HCT116 (cell line): ENCODE measurements at regions not wholly inside any gene's neighbourhood (a gene's known extent, or its start where the extent isn't known, plus 50 kb on each side); places are given as distances from the start of the nearest gene placed in this dataset.

ENCODE experiments used
- ATAC-seq: fragments of 200-7000 bp; cut with Tn5 transposase; 2 replicates; pipeline ENCODE4 v1.9.1; 2020; ENCODE audit warnings: mild to moderate bottlenecking, moderate library complexity
- BruUV-seq: library from RNA; stranded (reverse); fragments of 400-500 nt; replicated peaks from 2 replicates; lab custom pipeline; 2021; lab: Mats Ljungman, UMichigan
- CTCF ChIA-PET: fragments of 300-600 bp; sonication (Branson Sonifier 250); formaldehyde crosslinking; loops from one replicate; lab custom pipeline; 2021; ENCODE audit warnings: antibody characterized with exemption; lab: Charles Lee
- POLR2A ChIA-PET: fragments of 300-600, 350-600 bp; sonication (Branson Sonifier 250); formaldehyde crosslinking; loops from one replicate; lab custom pipeline; 2021; ENCODE audit warnings: antibody characterized with exemption; lab: Charles Lee
- RAD21 ChIA-PET, 2 experiments: fragments of 300-600 bp; sonication (Branson Sonifier 250); formaldehyde crosslinking; loops; one replicate each; lab custom pipeline; 2023; ENCODE audit warnings: low total read pairs in 2 of 2; ENCODE audit not compliant: uncharacterized antibody in 2 of 2, unreplicated experiment in 2 of 2, low non-redundant PET in 1 of 2; lab: Charles Lee
- DNase-seq: peaks from one replicate; pipeline ENCODE4 v3.0.0-alpha.2; 2010; ENCODE audit warnings: low read depth, low spot score
- H2AFZ ChIP-seq: fragments of 200-600 bp; shearing (Covaris generic), sonication (generic); 2 replicates; pipeline ENCODE4 v1.6.1; 2017; ENCODE audit warnings: low read depth, mixed run types, mixed read lengths, antibody characterized with exemption, low read length; ENCODE audit not compliant: poor library complexity, severe bottlenecking
- H3K27ac ChIP-seq: 2 replicates; pipeline ENCODE4 v1.5.1; 2012; ENCODE audit warnings: low read depth, low read length
- H3K27me3 ChIP-seq: fragments of 200-600 bp; sonication (generic); 2 replicates; pipeline ENCODE4 v1.6.1; 2016; ENCODE audit warnings: mixed run types, low read length, mixed read lengths; ENCODE audit not compliant: insufficient read depth
- H3K36me3 ChIP-seq, 2 experiments: fragments of 200-500 bp in 1 of 2; fragments of 200-600 bp in 1 of 2; sonication (Bioruptor generic) in 1 of 2; sonication (generic) in 1 of 2; 2 replicates each; pipeline versions ENCODE4 v1.5.1 to v1.6.1; 2014 to 2016; ENCODE audit warnings: low read length in 2 of 2, inconsistent platforms in 1 of 2, mixed read lengths in 1 of 2, mixed run types in 1 of 2; ENCODE audit not compliant: insufficient read depth in 2 of 2, control insufficient read depth in 1 of 2
- H3K4me1 ChIP-seq, 2 experiments: fragments of 200-600 bp in 1 of 2; sonication (generic) in 1 of 2; 2 replicates each; pipeline versions ENCODE4 v1.5.1 to v1.6.1; 2012 to 2017; ENCODE audit warnings: low read length in 2 of 2, inconsistent platforms in 1 of 2, mild to moderate bottlenecking in 1 of 2, mixed read lengths in 1 of 2, mixed run types in 1 of 2, moderate library complexity in 1 of 2; ENCODE audit not compliant: insufficient read depth in 2 of 2, control insufficient read depth in 1 of 2
- H3K4me2 ChIP-seq: fragments of 200-600 bp; sonication (generic); 2 replicates; pipeline ENCODE4 v1.6.1; 2017; ENCODE audit warnings: mixed run types, low read length, mixed read lengths
- H3K4me3 ChIP-seq, 2 experiments: fragments of 200-600 bp in 1 of 2; sonication (generic) in 1 of 2; replicated peaks in 1 of 2; 2 replicates each; pipeline ENCODE4 v1.5.1; 2011 to 2016; ENCODE audit warnings: low read length in 2 of 2, control low read depth in 1 of 2, low read depth in 1 of 2, mild to moderate bottlenecking in 1 of 2, mixed read lengths in 1 of 2, mixed run types in 1 of 2
- H3K79me2 ChIP-seq: fragments of 200-600 bp; sonication (generic); 2 replicates; pipeline ENCODE4 v1.6.1; 2017; ENCODE audit warnings: mild to moderate bottlenecking, mixed run types, low read length, moderate library complexity, mixed read lengths; ENCODE audit not compliant: insufficient read depth
- H3K9ac ChIP-seq: fragments of 200-600 bp; sonication (generic); 2 replicates; pipeline ENCODE4 v1.6.1; 2016; ENCODE audit warnings: low read length, mixed read lengths
- H3K9me2 ChIP-seq: fragments of 200-600 bp; sonication (generic), shearing (Covaris generic); 2 replicates; pipeline ENCODE4 v1.6.1; 2017; ENCODE audit warnings: mixed run types, mild to moderate bottlenecking, moderate library complexity; ENCODE audit not compliant: insufficient read depth
- H3K9me3 ChIP-seq, 2 experiments: fragments of 200-500 bp in 1 of 2; fragments of 200-600 bp in 1 of 2; sonication (Bioruptor generic) in 1 of 2; sonication (generic) in 1 of 2; 2 replicates each; pipeline ENCODE4 v1.6.1; 2014 to 2017; ENCODE audit warnings: low read length in 2 of 2, mixed read lengths in 2 of 2, inconsistent platforms in 1 of 2, low read depth in 1 of 2, mild to moderate bottlenecking in 1 of 2, mixed run types in 1 of 2, moderate library complexity in 1 of 2; ENCODE audit not compliant: control insufficient read depth in 1 of 2, insufficient read depth in 1 of 2
- H4K20me1 ChIP-seq: fragments of 200-600 bp; sonication (generic), shearing (Covaris generic); 2 replicates; pipeline ENCODE4 v1.6.1; 2017; ENCODE audit warnings: mixed run types, mild to moderate bottlenecking, moderate library complexity; ENCODE audit not compliant: insufficient read depth
- CEBPB ChIP-seq: IDR thresholded peaks from 2 replicates; pipeline ENCODE4 v1.6.1; 2012; ENCODE audit warnings: low read depth
- CTCF ChIP-seq, 3 experiments: fragments of 200-600 bp in 1 of 3; sonication (generic) in 1 of 3; IDR thresholded peaks in 2 of 3; conservative IDR thresholded peaks in 1 of 3; 2 replicates each; pipeline ENCODE4 v1.5.1; 2012 to 2017; ENCODE audit warnings: low read depth in 2 of 3, low read length in 2 of 3, antibody characterized with exemption in 1 of 3, borderline replicate concordance in 1 of 3, control low read depth in 1 of 3, mild to moderate bottlenecking in 1 of 3, mixed read lengths in 1 of 3, mixed run types in 1 of 3, moderate library complexity in 1 of 3; ENCODE audit not compliant: insufficient read depth in 1 of 3
- ELF1 ChIP-seq: IDR thresholded peaks from 2 replicates; pipeline ENCODE4 v1.6.1; 2012; ENCODE audit warnings: low read depth, borderline replicate concordance
- EZH2 ChIP-seq: fragments of 200-600 bp; sonication (generic); IDR thresholded peaks from 2 replicates; pipeline ENCODE4 v1.6.1; 2017; ENCODE audit warnings: antibody characterized with exemption, mixed run types
- EZH2phosphoT487 ChIP-seq: fragments of 200-600 bp; IDR thresholded peaks from 2 replicates; pipeline ENCODE4 v1.6.1; 2018; ENCODE audit warnings: antibody characterized with exemption, borderline replicate concordance
- FOSL1 ChIP-seq: IDR thresholded peaks from 2 replicates; pipeline ENCODE4 v1.6.1; 2012; ENCODE audit warnings: low read depth
- POLR2A ChIP-seq: IDR thresholded peaks from 2 replicates; pipeline ENCODE4 v1.7.0; 2011; ENCODE audit warnings: borderline replicate concordance; ENCODE audit not compliant: insufficient read depth, insufficient read length; ENCODE audit errors: extremely low read depth
- POLR2AphosphoS5 ChIP-seq: IDR thresholded peaks from 2 replicates; pipeline ENCODE4 v1.6.1; 2011; ENCODE audit warnings: mild to moderate bottlenecking, low read depth, low read length, moderate library complexity
- RAD21 ChIP-seq: IDR thresholded peaks from 2 replicates; pipeline ENCODE4 v1.6.1; 2012; ENCODE audit warnings: low read depth, mild to moderate bottlenecking
- REST ChIP-seq: IDR thresholded peaks from 2 replicates; pipeline ENCODE4 v1.6.1; 2012; ENCODE audit warnings: low read depth
- ZNF274 ChIP-seq: fragments of 200-500 bp; sonication (Bioruptor generic); IDR thresholded peaks from 2 replicates; pipeline ENCODE4 v1.6.1; 2014; ENCODE audit warnings: mild to moderate bottlenecking, low read depth, low read length, inconsistent platforms
- intact Hi-C: fragments of 100-400 bp; cut with micrococcal nuclease; formaldehyde crosslinking; loops from 2 replicates; pipeline ENCODE4 v1.10.0; 2022
- TF ChIP-seq, protein P1 (sequence below): IDR thresholded peaks from 2 replicates; pipeline ENCODE4 v1.6.1; 2011; ENCODE audit warnings: mild to moderate bottlenecking, low read length, moderate library complexity; ENCODE audit not compliant: insufficient replicate concordance; ENCODE audit errors: extremely low read depth

DNA sequence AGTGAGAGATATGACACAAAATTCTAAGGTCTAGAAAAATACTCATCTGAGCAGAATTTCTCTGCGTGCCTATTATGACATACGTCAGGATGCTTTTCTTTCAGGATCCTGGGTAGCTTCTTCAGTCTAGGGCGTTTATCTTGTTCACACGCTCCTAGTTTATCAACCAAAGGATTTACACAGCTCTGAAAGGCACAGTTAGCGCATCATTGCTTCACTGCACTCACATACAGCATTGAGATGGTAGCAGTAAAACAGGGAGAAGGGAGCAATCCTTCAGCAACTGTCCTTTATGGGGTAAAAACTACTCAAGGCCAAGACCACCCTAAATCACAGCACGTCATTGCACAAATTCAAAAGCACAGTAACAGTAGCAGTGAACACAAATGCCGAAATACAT, 222.8 kb downstream of the SUCLG1 start:
- H3K4me2 ChIP-seq, result no peak overlapping the region
- ChIA-PET POLR2A (no interaction called here), CTCF (no interaction called here), RAD21 (no interaction called here)
- H2AFZ ChIP-seq, result no peak overlapping the region
- intact Hi-C loops, result no loop called here
- no peaks in the 10 kb centered on the region for H4K20me1 ChIP-seq
- no peaks in the 10 kb centered on the region for H3K27me3 ChIP-seq
- ATAC-seq (no peak), DNase-seq (no peak)
- BruUV-seq, result no TSS peak
- H3K27ac ChIP-seq, result no peak overlapping the region
- H3K9ac ChIP-seq, result no peak overlapping the region
- H3K36me3 ChIP-seq, result no peaks in the 10 kb centered on the region
- H3K9me2 ChIP-seq, result no peaks in the 10 kb centered on the region
- no peak overlapping the region for H3K4me3 ChIP-seq
- TF ChIP-seq ELF1 (no peak), RAD21 (no peak), POLR2A (no peak), POLR2AphosphoS5 (no peak), CEBPB (no peak), FOSL1 (no peak), CTCF (IDR thresholded peaks at IDR 0.05 in 2 of 3, conservative IDR thresholded peaks at IDR 0.05 in 1 of 3; ENCODE audit: borderline replicate concordance in 1 of 3, insufficient read depth in 1 of 3, low read depth in 2 of 3, low read length in 2 of 3) (no peak), ZNF274 (no peak), REST (no peak), EZH2phosphoT487 (no peak), EZH2 (no peak)
- TF ChIP-seq, protein P1, sequence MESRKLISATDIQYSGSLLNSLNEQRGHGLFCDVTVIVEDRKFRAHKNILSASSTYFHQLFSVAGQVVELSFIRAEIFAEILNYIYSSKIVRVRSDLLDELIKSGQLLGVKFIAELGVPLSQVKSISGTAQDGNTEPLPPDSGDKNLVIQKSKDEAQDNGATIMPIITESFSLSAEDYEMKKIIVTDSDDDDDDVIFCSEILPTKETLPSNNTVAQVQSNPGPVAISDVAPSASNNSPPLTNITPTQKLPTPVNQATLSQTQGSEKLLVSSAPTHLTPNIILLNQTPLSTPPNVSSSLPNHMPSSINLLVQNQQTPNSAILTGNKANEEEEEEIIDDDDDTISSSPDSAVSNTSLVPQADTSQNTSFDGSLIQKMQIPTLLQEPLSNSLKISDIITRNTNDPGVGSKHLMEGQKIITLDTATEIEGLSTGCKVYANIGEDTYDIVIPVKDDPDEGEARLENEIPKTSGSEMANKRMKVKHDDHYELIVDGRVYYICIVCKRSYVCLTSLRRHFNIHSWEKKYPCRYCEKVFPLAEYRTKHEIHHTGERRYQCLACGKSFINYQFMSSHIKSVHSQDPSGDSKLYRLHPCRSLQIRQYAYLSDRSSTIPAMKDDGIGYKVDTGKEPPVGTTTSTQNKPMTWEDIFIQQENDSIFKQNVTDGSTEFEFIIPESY, result no peak
- no peaks in the 10 kb centered on the region for H3K4me1 ChIP-seq
- H3K9me3 ChIP-seq, result no peaks in the 10 kb centered on the region
- H3K79me2 ChIP-seq, result no peaks in the 10 kb centered on the region
